Stomach (tissue), 8 donors: ENCODE measurements at regions not wholly inside any gene's neighbourhood (a gene's known extent, or its start where the extent isn't known, plus 50 kb on each side); places are given as distances from the start of the nearest gene placed in this dataset.

Experiments used
- DNase-seq, 2 donors: peaks; one replicate each; pipeline versions ENCODE4 v3.0.0 to v3.0.0-alpha.2; 2013 to 2019
- H3K27ac ChIP-seq, 5 donors: fragments of 200-600 bp in 4 of 5; sonication (generic) in 4 of 5; one replicate each; pipeline ENCODE4 v1.5.1; 2013 to 2019; ENCODE audit warnings: mild to moderate bottlenecking in 1 of 5, moderate library complexity in 1 of 5
- H3K27me3 ChIP-seq, 3 donors: fragments of 200-600 bp; sonication (generic); one replicate each; pipeline ENCODE4 v1.5.1; 2017 to 2019; ENCODE audit warnings: mixed run types in 1 of 3
- H3K36me3 ChIP-seq, 4 donors: fragments of 200-600 bp; sonication (generic); 1 replicate in 3 of 4; 2 replicates in 1 of 4; pipeline ENCODE4 v1.5.1; 2016 to 2019
- H3K4me1 ChIP-seq, 4 donors: fragments of 200-600 bp; sonication (generic); one replicate each; pipeline ENCODE4 v1.5.1; 2016 to 2019
- H3K4me3 ChIP-seq, 4 donors: fragments of 200-600 bp; sonication (generic) in 3 of 4; one replicate each; pipeline ENCODE4 v1.5.1; 2016 to 2019; ENCODE audit warnings: mild to moderate bottlenecking in 1 of 4
- H3K9me3 ChIP-seq, 4 donors: fragments of 200-600 bp; sonication (generic); one replicate each; pipeline ENCODE4 v1.5.1; 2016 to 2019
- EP300 ChIP-seq: sonication (generic); formaldehyde crosslinking; IDR thresholded peaks from one replicate; pipeline ENCODE4 v1.6.1; 2017; ENCODE audit warnings: antibody characterized with exemption
- POLR2A ChIP-seq, 4 donors: fragments of 450-650 bp; IDR thresholded peaks; one replicate each; pipeline ENCODE4 v1.6.1; 2016; ENCODE audit warnings: antibody characterized with exemption in 4 of 4, control low read depth in 2 of 4, mild to moderate bottlenecking in 1 of 4, moderate library complexity in 1 of 4
- POLR2AphosphoS5 ChIP-seq, 3 donors: sonication (generic); formaldehyde crosslinking; IDR thresholded peaks; one replicate each; pipeline ENCODE4 v1.6.1; 2016; ENCODE audit warnings: antibody characterized with exemption in 3 of 3
- WGBS, 5 donors: extraction: QIAGEN DNeasy Blood & Tissue Kit in 3 of 5; methylation state at CpG; one replicate each; pipeline versions ENCODE4 v1.1.5 to v1.1.7; 2013 to 2018; 5-methylcytosine and 5-hydroxymethylcytosine counted together
- intact Hi-C: fragments of 100-400 bp; cut with DNase I; formaldehyde crosslinking; loops from one replicate; pipeline ENCODE4 v1.15.1; 2023; ENCODE audit warnings: low total_unique reads
- TF ChIP-seq, protein P1 (sequence below), 7 experiments: fragments of 450-650 bp in 4 of 7; fragments of 200-600 bp in 3 of 7; sonication (generic) in 3 of 7; IDR thresholded peaks; one replicate each; pipeline ENCODE4 v1.5.1; 2016 to 2019; ENCODE audit warnings: antibody characterized with exemption in 7 of 7, control low read depth in 2 of 7, mild to moderate bottlenecking in 1 of 7
- donor health status: healthy with polysubstance abuse.
- donor health status: Bipolar disorder and iron deficiency.
- donor health status: healthy.

DNA sequence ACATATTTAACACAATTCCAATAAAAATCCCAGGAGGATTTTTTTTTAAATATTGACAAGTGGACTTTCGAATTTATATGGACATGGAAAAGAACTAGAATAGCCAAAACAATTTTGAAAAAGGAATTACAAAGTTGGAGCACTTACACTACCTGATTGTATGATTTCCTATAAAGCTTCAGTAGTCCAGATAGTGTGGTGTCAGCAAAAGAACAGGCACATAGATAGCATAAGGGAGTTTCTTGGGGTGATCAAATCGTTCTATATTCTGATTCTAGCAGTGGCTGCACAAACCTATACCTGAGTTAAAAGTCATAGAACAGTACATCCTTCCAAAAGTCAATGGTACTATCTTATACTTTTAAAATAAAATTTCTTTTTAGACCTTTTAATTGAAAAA, 66.4 kb upstream of the CES5A start:
- DNase-seq, result no peak
- 43 to 60% (median 54%) methylated on average over 2 of the region's 2 CpGs for WGBS, 5 donors
- peaks cover 0 to 4% (median 0%) of the 10 kb centered on the region in 4 donors for H3K4me1 ChIP-seq
- H3K27me3 ChIP-seq, result peaks cover 0 to 9% (median 0%) of the 10 kb centered on the region in 3 donors
- H3K4me3 ChIP-seq, result no peak overlapping the region
- H3K9me3 ChIP-seq, result peaks cover 0 to 6% (median 0%) of the 10 kb centered on the region in 4 donors
- TF ChIP-seq POLR2A (IDR thresholded peaks at IDR 0.05) (no peak), EP300 (no peak), POLR2AphosphoS5 (IDR thresholded peaks at IDR 0.05) (no peak)
- TF ChIP-seq, protein P1, sequence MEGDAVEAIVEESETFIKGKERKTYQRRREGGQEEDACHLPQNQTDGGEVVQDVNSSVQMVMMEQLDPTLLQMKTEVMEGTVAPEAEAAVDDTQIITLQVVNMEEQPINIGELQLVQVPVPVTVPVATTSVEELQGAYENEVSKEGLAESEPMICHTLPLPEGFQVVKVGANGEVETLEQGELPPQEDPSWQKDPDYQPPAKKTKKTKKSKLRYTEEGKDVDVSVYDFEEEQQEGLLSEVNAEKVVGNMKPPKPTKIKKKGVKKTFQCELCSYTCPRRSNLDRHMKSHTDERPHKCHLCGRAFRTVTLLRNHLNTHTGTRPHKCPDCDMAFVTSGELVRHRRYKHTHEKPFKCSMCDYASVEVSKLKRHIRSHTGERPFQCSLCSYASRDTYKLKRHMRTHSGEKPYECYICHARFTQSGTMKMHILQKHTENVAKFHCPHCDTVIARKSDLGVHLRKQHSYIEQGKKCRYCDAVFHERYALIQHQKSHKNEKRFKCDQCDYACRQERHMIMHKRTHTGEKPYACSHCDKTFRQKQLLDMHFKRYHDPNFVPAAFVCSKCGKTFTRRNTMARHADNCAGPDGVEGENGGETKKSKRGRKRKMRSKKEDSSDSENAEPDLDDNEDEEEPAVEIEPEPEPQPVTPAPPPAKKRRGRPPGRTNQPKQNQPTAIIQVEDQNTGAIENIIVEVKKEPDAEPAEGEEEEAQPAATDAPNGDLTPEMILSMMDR (IDR thresholded peaks at IDR 0.05), result no peak
- no peak overlapping the region for H3K27ac ChIP-seq
- intact Hi-C loops, result loop anchor here (5.0 kb wide), 1 partner anchor 376 kb away; no protein-coding TSS in a partner anchor
- H3K36me3 ChIP-seq, result no peaks in the 10 kb centered on the region

DNA sequence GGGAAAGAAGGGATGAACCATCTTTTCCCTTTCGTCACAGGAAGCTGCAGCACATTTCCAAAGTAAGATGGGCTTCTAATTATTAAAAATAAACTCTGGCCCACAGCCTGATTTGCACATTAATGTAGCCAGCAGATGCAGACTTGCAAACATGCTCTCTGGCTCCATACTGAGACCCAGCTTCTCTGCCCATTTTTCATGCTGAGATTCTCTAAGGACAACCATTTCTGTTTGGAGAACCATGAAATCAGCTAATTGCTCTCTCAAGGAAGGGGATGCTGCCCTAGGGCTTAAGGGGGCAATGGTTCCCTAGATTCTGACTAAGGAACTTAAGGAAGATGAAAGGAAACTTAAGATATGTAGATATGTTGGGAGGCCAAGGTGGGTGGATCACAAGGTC, 63.0 kb upstream of the CES5A start:
- no peak for DNase-seq
- Histone ChIP-seq H3K9me3 (peaks cover 0 to 6% (median 0%) of the 10 kb centered on the region in 4 donors), H3K27me3 (peaks cover 0 to 16% (median 0%) of the 10 kb centered on the region in 3 donors), H3K4me3 (no peak overlapping the region), H3K27ac (no peak overlapping the region), H3K4me1 (no peaks in the 10 kb centered on the region), H3K36me3 (no peaks in the 10 kb centered on the region)
- intact Hi-C loops, result no loop called here
- TF ChIP-seq POLR2AphosphoS5 (IDR thresholded peaks at IDR 0.05) (no peak), POLR2A (IDR thresholded peaks at IDR 0.05) (no peak), EP300 (no peak)
- TF ChIP-seq, protein P1 (IDR thresholded peaks at IDR 0.05), result no peak
- WGBS, 5 donors, result 54 to 68% (median 60%) methylated on average over 1 of the region's 1 CpG

DNA sequence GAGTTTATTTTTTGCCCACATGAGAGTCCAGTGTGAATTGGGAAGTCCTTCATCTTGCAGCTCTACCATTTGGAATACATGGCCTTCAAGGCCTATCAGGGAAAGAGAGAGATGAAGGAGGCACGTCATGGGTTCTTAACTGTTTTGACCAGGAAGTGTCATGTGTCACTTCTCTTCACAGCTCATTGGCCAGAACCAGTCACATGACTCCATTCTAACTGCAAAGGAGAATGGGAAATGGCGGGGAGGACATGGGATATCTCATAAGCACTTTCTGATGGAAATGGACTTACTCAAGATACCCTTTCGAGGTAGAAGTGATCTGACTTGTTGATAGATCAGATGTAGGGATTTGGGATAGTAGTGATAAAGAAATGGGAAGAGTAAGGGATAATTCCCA, 57.9 kb upstream of the CES5A start:
- intact Hi-C loops, result no loop called here
- Histone ChIP-seq H3K4me3 (no peak overlapping the region), H3K36me3 (no peaks in the 10 kb centered on the region), H3K9me3 (no peaks in the 10 kb centered on the region), H3K27me3 (peaks cover 0 to 16% (median 0%) of the 10 kb centered on the region in 3 donors), H3K4me1 (no peaks in the 10 kb centered on the region), H3K27ac (no peak overlapping the region)
- DNase-seq, result no peak
- TF ChIP-seq EP300, result no peak
- TF ChIP-seq, protein P1 (IDR thresholded peaks at IDR 0.05), result no peak
- no peak for TF ChIP-seq POLR2AphosphoS5 (IDR thresholded peaks at IDR 0.05)
- TF ChIP-seq POLR2A (IDR thresholded peaks at IDR 0.05), result no peak
- WGBS, 5 donors, result 69 to 77% (median 75%) methylated on average over 3 of the region's 3 CpGs

DNA sequence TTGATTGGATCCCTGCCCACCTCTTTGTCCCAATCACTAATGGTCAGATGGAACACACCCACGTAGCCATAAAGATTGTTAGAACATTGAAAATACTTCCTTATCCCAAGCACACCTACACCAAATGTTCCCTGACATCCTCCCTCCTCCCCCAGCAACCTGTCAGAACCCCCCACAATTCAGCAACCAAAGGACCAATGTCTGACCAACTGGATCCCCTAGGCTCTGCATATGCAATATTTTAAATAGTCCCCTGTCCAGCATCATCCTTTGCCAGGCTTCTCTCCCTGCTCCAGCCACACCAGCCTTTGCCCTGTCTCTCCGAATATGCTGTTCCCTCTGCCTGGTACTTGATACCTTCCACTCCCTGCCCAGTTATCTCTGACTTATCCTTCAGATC, 54.9 kb upstream of the CES5A start:
- WGBS, 5 donors, result 62 to 71% (median 67%) methylated on average over 2 of the region's 2 CpGs
- no peak for TF ChIP-seq EP300
- no peak for TF ChIP-seq POLR2A (IDR thresholded peaks at IDR 0.05)
- TF ChIP-seq, protein P1 (IDR thresholded peaks at IDR 0.05), result no peak
- TF ChIP-seq POLR2AphosphoS5 (IDR thresholded peaks at IDR 0.05), result no peak
- no peak overlapping the region for H3K4me3 ChIP-seq
- DNase-seq, result no peak
- no peaks in the 10 kb centered on the region for H3K27me3 ChIP-seq
- H3K27ac ChIP-seq, result no peak overlapping the region
- H3K4me1 ChIP-seq, result no peaks in the 10 kb centered on the region
- no peaks in the 10 kb centered on the region for H3K9me3 ChIP-seq
- intact Hi-C loops, result no loop called here
- no peaks in the 10 kb centered on the region for H3K36me3 ChIP-seq
